ENCODE measurements at regions not wholly inside any gene's neighbourhood (a gene's known extent, or its start where the extent isn't known, plus 50 kb on each side); places are given as distances from the start of the nearest gene placed in this dataset.

DNA sequence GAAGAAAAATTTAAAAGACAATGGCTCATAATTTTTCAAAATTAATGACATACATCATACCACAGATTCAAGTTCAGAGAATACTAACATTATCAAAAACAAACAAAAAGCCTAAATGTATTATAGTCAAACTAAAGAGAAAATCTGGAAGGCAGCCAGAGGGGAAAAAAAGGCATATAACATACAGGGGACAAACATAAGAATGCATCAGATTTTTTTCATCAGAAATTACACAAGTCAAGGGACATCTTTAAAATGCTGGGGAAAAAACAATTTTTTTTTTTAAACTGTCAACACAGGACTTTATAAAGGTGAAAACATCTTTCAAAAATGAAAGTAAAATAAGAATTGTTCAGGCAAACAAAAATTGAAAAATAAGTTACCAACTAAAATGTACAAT lies 478.4 kb upstream of the PLXNA2 start:
- Histone ChIP-seq H3K79me2 (ENCODE audit: insufficient read depth, low read length) (no peaks in the 10 kb centered on the region), H3K27me3 (ENCODE audit: insufficient read depth, low read length, poor library complexity) (no peaks in the 10 kb centered on the region), H3K4me2 (ENCODE audit: insufficient read depth, low read length) (no peak overlapping the region), H4K20me1 (ENCODE audit: insufficient read depth, low read length) (no peaks in the 10 kb centered on the region), H3K36me3 (ENCODE audit: insufficient read depth, low read length) (no peaks in the 10 kb centered on the region), H3K9me3 (ENCODE audit: insufficient read depth, low read length, severe bottlenecking) (peaks cover 7% of the 10 kb centered on the region), H3K9ac (ENCODE audit: low read depth, low read length) (no peak overlapping the region), H3K4me1 (ENCODE audit: insufficient read depth, low read length) (no peaks in the 10 kb centered on the region), H3K27ac (ENCODE audit: low read length) (no peak overlapping the region), H2AFZ (ENCODE audit: low read depth, low read length) (no peak overlapping the region), H3K4me3 (ENCODE audit: low read depth in 1 of 2, low read length in 2 of 2) (no peak overlapping the region)
- DNase-seq, result no peak
- no peak for ATAC-seq (ENCODE audit: insufficient read depth, low read depth)
- TF ChIP-seq, protein P1, sequence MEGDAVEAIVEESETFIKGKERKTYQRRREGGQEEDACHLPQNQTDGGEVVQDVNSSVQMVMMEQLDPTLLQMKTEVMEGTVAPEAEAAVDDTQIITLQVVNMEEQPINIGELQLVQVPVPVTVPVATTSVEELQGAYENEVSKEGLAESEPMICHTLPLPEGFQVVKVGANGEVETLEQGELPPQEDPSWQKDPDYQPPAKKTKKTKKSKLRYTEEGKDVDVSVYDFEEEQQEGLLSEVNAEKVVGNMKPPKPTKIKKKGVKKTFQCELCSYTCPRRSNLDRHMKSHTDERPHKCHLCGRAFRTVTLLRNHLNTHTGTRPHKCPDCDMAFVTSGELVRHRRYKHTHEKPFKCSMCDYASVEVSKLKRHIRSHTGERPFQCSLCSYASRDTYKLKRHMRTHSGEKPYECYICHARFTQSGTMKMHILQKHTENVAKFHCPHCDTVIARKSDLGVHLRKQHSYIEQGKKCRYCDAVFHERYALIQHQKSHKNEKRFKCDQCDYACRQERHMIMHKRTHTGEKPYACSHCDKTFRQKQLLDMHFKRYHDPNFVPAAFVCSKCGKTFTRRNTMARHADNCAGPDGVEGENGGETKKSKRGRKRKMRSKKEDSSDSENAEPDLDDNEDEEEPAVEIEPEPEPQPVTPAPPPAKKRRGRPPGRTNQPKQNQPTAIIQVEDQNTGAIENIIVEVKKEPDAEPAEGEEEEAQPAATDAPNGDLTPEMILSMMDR (IDR thresholded peaks at IDR 0.05; ENCODE audit: borderline replicate concordance, extremely low read depth, low read length, poor library complexity, severe bottlenecking), result no peak
- no peak for TF ChIP-seq EZH2 (IDR thresholded peaks at IDR 0.05; ENCODE audit: borderline replicate concordance, low read depth, low read length, severe bottlenecking)

DNA sequence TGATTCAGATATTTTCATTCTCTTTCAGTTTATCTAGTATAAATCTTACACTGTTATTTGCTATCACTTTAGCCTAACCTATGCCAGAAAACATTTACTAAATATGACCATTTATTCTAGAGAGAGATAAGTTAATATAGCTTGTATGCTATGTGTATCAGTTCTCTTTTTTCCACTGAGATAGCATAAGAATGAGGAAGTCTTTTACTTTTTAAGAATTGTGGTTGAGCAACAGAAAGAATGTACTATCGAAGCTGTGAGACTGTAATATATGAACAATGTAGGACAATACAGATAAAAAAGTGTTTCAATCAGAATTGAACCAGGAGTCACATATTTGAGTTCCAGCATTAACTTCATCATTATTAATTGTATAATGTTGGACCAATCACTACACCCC lies 479.9 kb upstream of the PLXNA2 start:
- DNase-seq, result no peak
- peaks cover 7% of the 10 kb centered on the region for H3K9me3 ChIP-seq (ENCODE audit: insufficient read depth, low read length, severe bottlenecking)
- no peaks in the 10 kb centered on the region for H3K4me1 ChIP-seq (ENCODE audit: insufficient read depth, low read length)
- no peaks in the 10 kb centered on the region for H3K36me3 ChIP-seq (ENCODE audit: insufficient read depth, low read length)
- no peak for ATAC-seq (ENCODE audit: insufficient read depth, low read depth)
- H4K20me1 ChIP-seq (ENCODE audit: insufficient read depth, low read length), result no peaks in the 10 kb centered on the region
- no peak for TF ChIP-seq EZH2 (IDR thresholded peaks at IDR 0.05; ENCODE audit: borderline replicate concordance, low read depth, low read length, severe bottlenecking)
- TF ChIP-seq, protein P1 (IDR thresholded peaks at IDR 0.05; ENCODE audit: borderline replicate concordance, extremely low read depth, low read length, poor library complexity, severe bottlenecking), result no peak
- H3K4me3 ChIP-seq (ENCODE audit: low read depth in 1 of 2, low read length in 2 of 2), result no peak overlapping the region
- H3K9ac ChIP-seq (ENCODE audit: low read depth, low read length), result no peak overlapping the region
- H2AFZ ChIP-seq (ENCODE audit: low read depth, low read length), result no peak overlapping the region
- no peak overlapping the region for H3K27ac ChIP-seq (ENCODE audit: low read length)
- H3K27me3 ChIP-seq (ENCODE audit: insufficient read depth, low read length, poor library complexity), result no peaks in the 10 kb centered on the region
- no peak overlapping the region for H3K4me2 ChIP-seq (ENCODE audit: insufficient read depth, low read length)
- H3K79me2 ChIP-seq (ENCODE audit: insufficient read depth, low read length), result no peaks in the 10 kb centered on the region

GRCh38 chr1:208728815-208729214 lies 484.6 kb upstream of the PLXNA2 start:
- Histone ChIP-seq H3K27ac (ENCODE audit: low read length) (no peak overlapping the region), H3K4me3 (ENCODE audit: low read depth in 1 of 2, low read length in 2 of 2) (no peak overlapping the region), H3K79me2 (ENCODE audit: insufficient read depth, low read length) (no peaks in the 10 kb centered on the region), H3K9me3 (ENCODE audit: insufficient read depth, low read length, severe bottlenecking) (no peaks in the 10 kb centered on the region), H3K36me3 (ENCODE audit: insufficient read depth, low read length) (no peaks in the 10 kb centered on the region), H2AFZ (ENCODE audit: low read depth, low read length) (no peak overlapping the region), H3K4me2 (ENCODE audit: insufficient read depth, low read length) (no peak overlapping the region), H3K9ac (ENCODE audit: low read depth, low read length) (no peak overlapping the region), H3K4me1 (ENCODE audit: insufficient read depth, low read length) (no peaks in the 10 kb centered on the region), H3K27me3 (ENCODE audit: insufficient read depth, low read length, poor library complexity) (no peaks in the 10 kb centered on the region), H4K20me1 (ENCODE audit: insufficient read depth, low read length) (no peaks in the 10 kb centered on the region)
- no peak for TF ChIP-seq EZH2 (IDR thresholded peaks at IDR 0.05; ENCODE audit: borderline replicate concordance, low read depth, low read length, severe bottlenecking)
- TF ChIP-seq, protein P1 (IDR thresholded peaks at IDR 0.05; ENCODE audit: borderline replicate concordance, extremely low read depth, low read length, poor library complexity, severe bottlenecking), result no peak
- no peak for ATAC-seq (ENCODE audit: insufficient read depth, low read depth)
- no peak for DNase-seq

Data from DND-41 (cell line).